HepG2 (cell line): ENCODE measurements at regions not wholly inside any gene's neighbourhood (a gene's known extent, or its start where the extent isn't known, plus 50 kb on each side); places are given as distances from the start of the nearest gene placed in this dataset.
"Not testable (repeated sequence)": the region's sequence is repeated elsewhere in the genome, so short reads cannot be mapped to it uniquely, and the experiment has no call there.

Experiments used
- ATAC-seq: fragments of 200-7000 bp; cut with Tn5 transposase; 3 replicates; pipeline ENCODE4 v1.9.1; 2020; ENCODE audit warnings: mild to moderate bottlenecking, moderate library complexity
- BruUV-seq: library from RNA; stranded (reverse); fragments of 400-500 nt; replicated peaks from 2 replicates; lab custom pipeline; 2021; lab: Mats Ljungman, UMichigan
- CTCF ChIA-PET: fragments of 300-600 bp; formaldehyde crosslinking; extraction: SDS; loops from one replicate; lab custom pipeline; 2021; ENCODE audit warnings: low total read pairs, inconsistent platforms, low intra/inter-chr PET ratio; lab: Yijun Ruan, JAX
- POLR2A ChIA-PET: fragments of 350-600 bp; sonication (Branson Sonifier 250); formaldehyde crosslinking; loops from one replicate; lab custom pipeline; 2020; ENCODE audit warnings: antibody characterized with exemption, inconsistent platforms; lab: Yijun Ruan, JAX
- DNase-seq: peaks from one replicate; pipeline ENCODE4 v3.0.0-alpha.2; 2015; ENCODE audit warnings: low spot score
- FAIRE-seq: peaks from 3 replicates; lab custom pipeline; 2011; peaks lifted over from hg19 to GRCh38; lab: Jason Lieb, UNC
- H2AFZ ChIP-seq: one replicate; pipeline ENCODE4 v1.6.1; 2011; ENCODE audit warnings: low read length, inconsistent platforms
- H3K27ac ChIP-seq: fragments of 300-600 bp; 3 replicates; pipeline ENCODE4 v1.8.0; 2011; ENCODE audit warnings: mixed run types, mild to moderate bottlenecking, mixed read lengths, low read length, inconsistent platforms; ENCODE audit not compliant: insufficient read depth; ENCODE audit errors: extremely low read length
- H3K27me3 ChIP-seq, 2 experiments: fragments of 200-600 bp in 1 of 2; 2 replicates in 1 of 2; 3 replicates in 1 of 2; pipeline versions ENCODE4 v1.6.0 to v1.8.0; 2011; ENCODE audit warnings: low read length in 2 of 2, mild to moderate bottlenecking in 2 of 2, moderate library complexity in 2 of 2, inconsistent platforms in 1 of 2; ENCODE audit not compliant: insufficient read depth in 2 of 2, control insufficient read depth in 1 of 2
- H3K36me3 ChIP-seq, 2 experiments: fragments of 200-600 bp in 1 of 2; replicated peaks in 1 of 2; 2 replicates in 1 of 2; 3 replicates in 1 of 2; pipeline versions ENCODE4 v1.5.1 to v1.8.0; 2011; ENCODE audit warnings: low read length in 2 of 2, inconsistent platforms in 1 of 2; ENCODE audit not compliant: insufficient read depth in 2 of 2, control insufficient read depth in 1 of 2
- H3K4me1 ChIP-seq: 2 replicates; pipeline ENCODE4 v1.5.1; 2012; ENCODE audit warnings: low read length, inconsistent platforms; ENCODE audit not compliant: insufficient read depth
- H3K4me2 ChIP-seq: 2 replicates; pipeline ENCODE4 v1.6.0; 2011; ENCODE audit warnings: low read depth, low read length, inconsistent platforms
- H3K4me3 ChIP-seq, 3 experiments: fragments of 200-600 bp in 1 of 3; sonication (generic), shearing (Covaris generic) in 1 of 3; replicated peaks in 1 of 3; 2 replicates each; pipeline ENCODE4 v1.5.1; 2011 to 2016; ENCODE audit warnings: low read length in 3 of 3, inconsistent platforms in 2 of 3, low read depth in 2 of 3, mild to moderate bottlenecking in 2 of 3, control low read depth in 1 of 3, mixed read lengths in 1 of 3; ENCODE audit not compliant: insufficient read depth in 1 of 3
- H3K79me2 ChIP-seq: one replicate; pipeline ENCODE4 v1.6.1; 2011; ENCODE audit warnings: low read length, inconsistent platforms; ENCODE audit not compliant: insufficient read depth
- H3K9ac ChIP-seq: 2 replicates; pipeline ENCODE4 v1.6.0; 2011; ENCODE audit warnings: mild to moderate bottlenecking, low read depth, low read length, inconsistent platforms; ENCODE audit not compliant: insufficient read depth
- H3K9me3 ChIP-seq: 2 replicates; pipeline ENCODE4 v1.5.1; 2012; ENCODE audit warnings: mild to moderate bottlenecking, low read length
- H4K20me1 ChIP-seq: 2 replicates; pipeline ENCODE4 v1.6.0; 2011; ENCODE audit warnings: inconsistent platforms, mild to moderate bottlenecking, low read length, moderate library complexity; ENCODE audit not compliant: insufficient read depth
- WGBS: methylation state at CpG from one replicate; pipeline ENCODE4 v1.1.6; 2017; ENCODE audit warnings: low lambda C conversion rate; 5-methylcytosine and 5-hydroxymethylcytosine counted together
- in situ Hi-C: cut with HindIII; loops from 2 replicates; pipeline ENCODE4 v1.10.0; 2017; ENCODE audit warnings: low pct_unique_long_range_greater_than_20kb; ENCODE audit not compliant: extremely low pct_ligation_motif_present
- intact Hi-C: fragments of 100-400 bp; cut with micrococcal nuclease; formaldehyde crosslinking; loops from one replicate; pipeline ENCODE4 v1.10.0; 2022; ENCODE audit not compliant: unreplicated experiment

DNA sequence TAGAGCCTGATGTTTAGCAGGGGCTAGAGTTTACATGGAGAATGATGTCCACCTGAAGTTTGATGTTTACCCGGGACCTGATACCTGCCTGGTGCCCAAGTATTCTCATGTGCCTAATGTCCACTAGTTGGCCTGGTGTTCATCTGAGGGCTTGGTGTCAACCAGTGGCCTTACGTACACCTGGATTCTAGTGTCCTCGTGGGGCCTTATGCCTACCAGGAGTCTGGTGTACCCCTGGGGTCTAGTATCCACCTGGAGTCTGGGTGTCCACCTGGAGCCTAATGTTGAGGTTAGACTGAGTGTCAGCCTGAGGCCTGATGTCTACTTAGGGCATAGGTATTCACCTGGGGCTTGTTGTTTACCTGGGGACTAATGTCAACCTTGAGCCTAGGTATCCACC is 195.7 kb downstream of the POTEM start:
- FAIRE-seq, H3K79me2 ChIP-seq, H3K9ac ChIP-seq, CTCF ChIA-PET, intact Hi-C loops, BruUV-seq, H3K27ac ChIP-seq, in situ Hi-C loops, H3K4me1 ChIP-seq, H2AFZ ChIP-seq, H3K4me2 ChIP-seq, H3K27me3 ChIP-seq, H4K20me1 ChIP-seq, DNase-seq, H3K36me3 ChIP-seq, H3K4me3 ChIP-seq, ATAC-seq, POLR2A ChIA-PET, H3K9me3 ChIP-seq: not testable (repeated sequence)
- 64% methylated on average over 3 of the region's 3 CpGs for WGBS

DNA sequence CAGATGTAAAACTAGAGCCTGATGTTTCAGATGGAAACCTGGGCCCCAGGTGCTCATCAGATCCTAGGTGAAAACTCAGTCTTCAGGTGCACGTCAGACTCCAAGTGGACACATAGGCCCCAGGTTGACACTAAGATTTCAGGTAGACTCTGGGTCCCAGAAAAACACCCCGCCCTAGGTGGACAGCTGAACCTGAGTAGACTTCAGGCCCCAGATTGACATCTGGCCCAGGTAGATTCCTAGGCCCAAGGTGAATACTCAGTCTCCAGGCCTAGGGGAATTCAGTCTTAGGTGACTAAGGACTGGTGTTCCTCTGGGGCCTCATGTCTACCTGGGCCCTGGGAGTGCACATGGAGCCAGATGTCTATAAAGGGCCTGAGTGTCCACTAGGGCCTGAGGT is 196.7 kb downstream of the POTEM start:
- H3K36me3 ChIP-seq, intact Hi-C loops, FAIRE-seq, CTCF ChIA-PET, H3K9me3 ChIP-seq, in situ Hi-C loops, H3K9ac ChIP-seq, H3K79me2 ChIP-seq, H3K27me3 ChIP-seq, DNase-seq, H3K4me2 ChIP-seq, BruUV-seq, H3K4me3 ChIP-seq, H3K27ac ChIP-seq, POLR2A ChIA-PET, H4K20me1 ChIP-seq, H3K4me1 ChIP-seq, H2AFZ ChIP-seq, ATAC-seq: not testable (repeated sequence)
- 20% methylated on average over 2 of the region's 2 CpGs for WGBS

DNA sequence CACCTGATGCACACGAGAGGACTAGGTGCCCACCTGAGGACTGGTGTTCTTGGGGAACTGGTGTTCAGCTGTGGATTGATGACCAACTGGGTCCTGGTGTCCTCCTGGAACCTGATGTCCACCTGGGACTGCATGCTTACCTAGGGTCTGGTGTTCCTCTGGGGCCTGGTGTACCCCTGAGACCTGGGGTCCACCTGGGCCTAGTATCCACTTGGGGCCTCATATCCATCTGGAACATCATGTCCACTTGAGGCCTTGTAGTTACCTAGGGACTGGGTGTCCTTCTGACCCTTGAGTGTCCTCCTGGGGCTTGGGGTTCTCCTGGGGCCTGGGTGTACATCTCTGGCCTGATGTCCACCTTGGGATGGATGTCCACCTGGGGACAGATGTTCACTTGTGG is 197.2 kb downstream of the POTEM start:
- H2AFZ ChIP-seq, DNase-seq, FAIRE-seq, H3K27ac ChIP-seq, H3K4me3 ChIP-seq, H3K9ac ChIP-seq, H3K4me1 ChIP-seq, ATAC-seq, H4K20me1 ChIP-seq, intact Hi-C loops, H3K9me3 ChIP-seq, H3K79me2 ChIP-seq, H3K36me3 ChIP-seq, in situ Hi-C loops, POLR2A ChIA-PET, H3K4me2 ChIP-seq, CTCF ChIA-PET, H3K27me3 ChIP-seq, BruUV-seq: not testable (repeated sequence)
- no CpG with 5 or more reads among the region's 1 CpG for WGBS

DNA sequence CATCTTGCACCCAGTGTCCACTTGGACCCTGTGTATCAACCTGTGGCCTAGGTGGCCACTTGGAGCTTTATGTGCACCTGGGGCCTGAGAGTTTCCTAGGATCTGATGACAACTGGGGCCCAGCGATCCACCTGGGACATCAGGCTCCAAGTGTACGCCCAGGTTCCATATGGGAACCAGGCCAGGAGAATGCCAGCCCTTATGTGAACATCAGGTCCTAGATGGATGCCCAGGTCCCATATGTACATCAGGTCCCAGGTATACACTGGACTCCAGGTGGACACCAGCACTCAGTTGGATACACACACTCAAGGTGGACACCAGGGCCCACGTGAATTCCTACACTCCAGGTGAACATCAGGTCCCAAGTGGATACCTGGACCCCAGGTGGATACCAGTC is 198.8 kb downstream of the POTEM start:
- H4K20me1 ChIP-seq, H3K4me3 ChIP-seq, intact Hi-C loops, POLR2A ChIA-PET, H3K9me3 ChIP-seq, ATAC-seq, CTCF ChIA-PET, H3K4me2 ChIP-seq, in situ Hi-C loops, H3K4me1 ChIP-seq, H3K27me3 ChIP-seq, H3K79me2 ChIP-seq, H3K9ac ChIP-seq, H3K27ac ChIP-seq, H3K36me3 ChIP-seq, H2AFZ ChIP-seq, DNase-seq, BruUV-seq, FAIRE-seq: not testable (repeated sequence)
- WGBS: 0% methylated on average over 1 of the region's 3 CpGs
